H1 (cell line): ENCODE measurements at regions not wholly inside any gene's neighbourhood (a gene's known extent, or its start where the extent isn't known, plus 50 kb on each side); places are given as distances from the start of the nearest gene placed in this dataset.
A peak's percentile ranks its signal among the peaks of the same experiment; 100 is the strongest.

Experiments
- CTCF ChIA-PET: fragments of 300-600 bp; sonication (Branson Sonifier 250); formaldehyde crosslinking; loops from one replicate; lab custom pipeline; 2021; ENCODE audit not compliant: partially characterized antibody; lab: Charles Lee
- POLR2A ChIA-PET: fragments of 300-600 bp; sonication (Branson Sonifier 250); formaldehyde crosslinking; loops from one replicate; lab custom pipeline; 2021; ENCODE audit warnings: inconsistent platforms; ENCODE audit not compliant: partially characterized antibody; lab: Charles Lee
- DNase-seq, 2 experiments: peaks; one replicate each; pipeline versions ENCODE4 v3.0.0 to v3.0.0-alpha.2; 2010 to 2022; ENCODE audit warnings: low spot score in 2 of 2, low read depth in 1 of 2, mixed read lengths in 1 of 2
- FAIRE-seq: peaks from 2 replicates; lab custom pipeline; 2011; peaks lifted over from hg19 to GRCh38; lab: Jason Lieb, UNC
- H2AFZ ChIP-seq: 2 replicates; pipeline ENCODE4 v1.8.1; 2012; ENCODE audit warnings: low read length, inconsistent platforms
- H2AK5ac ChIP-seq: 2 replicates; pipeline ENCODE4 v1.6.1; 2013; ENCODE audit warnings: low read depth, low read length
- H2BK120ac ChIP-seq: replicated peaks from 2 replicates; pipeline ENCODE3; 2013; ENCODE audit warnings: low read depth, low read length, inconsistent platforms
- H2BK12ac ChIP-seq: 2 replicates; pipeline ENCODE4 v1.6.1; 2013; ENCODE audit warnings: low read depth, low read length
- H2BK15ac ChIP-seq: 2 replicates; pipeline ENCODE4 v1.6.1; 2013; ENCODE audit warnings: low read length
- H2BK20ac ChIP-seq: 2 replicates; pipeline ENCODE4 v1.6.1; 2013; ENCODE audit warnings: low read length
- H2BK5ac ChIP-seq: 2 replicates; pipeline ENCODE4 v1.6.1; 2013; ENCODE audit warnings: low read depth, low read length
- H3K14ac ChIP-seq: 2 replicates; pipeline ENCODE4 v1.6.1; 2013; ENCODE audit warnings: inconsistent platforms; ENCODE audit not compliant: insufficient read length
- H3K18ac ChIP-seq: 2 replicates; pipeline ENCODE4 v1.6.1; 2013; ENCODE audit warnings: low read length; ENCODE audit errors: extremely low read depth
- H3K23ac ChIP-seq: 2 replicates; pipeline ENCODE4 v1.6.1; 2013; ENCODE audit warnings: inconsistent platforms; ENCODE audit not compliant: insufficient read length
- H3K23me2 ChIP-seq: 2 replicates; pipeline ENCODE4 v1.6.1; 2013; ENCODE audit warnings: low read depth, low read length
- H3K27ac ChIP-seq: 2 replicates; pipeline ENCODE4 v1.6.1; 2011; ENCODE audit warnings: low read depth, low read length, inconsistent platforms
- H3K27me3 ChIP-seq, 4 experiments: replicated peaks in 1 of 4; 1 replicate in 1 of 4; 2 replicates in 3 of 4; pipeline versions ENCODE4 v1.6.1 to v1.8.1; 2011 to 2013; ENCODE audit warnings: low read length in 3 of 4, mild to moderate bottlenecking in 3 of 4, inconsistent platforms in 2 of 4, mixed read lengths in 2 of 4, moderate library complexity in 1 of 4; ENCODE audit not compliant: control insufficient read depth in 3 of 4, insufficient read depth in 3 of 4; ENCODE audit errors: extremely low read depth in 1 of 4
- H3K36me3 ChIP-seq, 4 experiments: 2 replicates each; pipeline versions ENCODE4 v1.6.1 to v1.8.1; 2011 to 2013; ENCODE audit warnings: mild to moderate bottlenecking in 4 of 4, low read length in 3 of 4, moderate library complexity in 2 of 4, control low read depth in 1 of 4, inconsistent platforms in 1 of 4; ENCODE audit not compliant: insufficient read depth in 4 of 4, control insufficient read depth in 2 of 4
- H3K4ac ChIP-seq: replicated peaks from 2 replicates; pipeline ENCODE3; 2013; ENCODE audit warnings: low read length, low read depth, mixed read lengths, inconsistent platforms; ENCODE audit not compliant: insufficient read length
- H3K4me1 ChIP-seq, 4 experiments: replicated peaks in 1 of 4; 1 replicate in 1 of 4; 2 replicates in 3 of 4; pipeline versions ENCODE4 v1.6.1 to v1.8.1; 2011 to 2013; ENCODE audit warnings: low read length in 3 of 4, inconsistent platforms in 2 of 4, mixed read lengths in 1 of 4; ENCODE audit not compliant: insufficient read depth in 4 of 4, control insufficient read depth in 3 of 4
- H3K4me2 ChIP-seq, 2 experiments: 2 replicates each; pipeline versions ENCODE4 v1.6.1 to v1.8.1; 2011 to 2013; ENCODE audit warnings: low read depth in 2 of 2, low read length in 2 of 2, control low read depth in 1 of 2, inconsistent platforms in 1 of 2, mild to moderate bottlenecking in 1 of 2; ENCODE audit not compliant: insufficient read depth in 1 of 2
- H3K4me3 ChIP-seq, 4 experiments: fragments of 200-600, 300-600 bp in 1 of 4; sonication (generic), shearing (Covaris generic), sonication (Bioruptor Twin) in 1 of 4; 2 replicates each; pipeline versions ENCODE4 v1.5.1 to v1.8.1; 2011 to 2016; ENCODE audit warnings: low read length in 4 of 4, low read depth in 3 of 4, control low read depth in 2 of 4, inconsistent platforms in 2 of 4, mild to moderate bottlenecking in 2 of 4, mixed read lengths in 1 of 4, moderate library complexity in 1 of 4; ENCODE audit not compliant: insufficient read depth in 2 of 4; ENCODE audit errors: extremely low read depth in 1 of 4
- H3K56ac ChIP-seq: replicated peaks from 2 replicates; pipeline ENCODE3; 2013; ENCODE audit warnings: low read depth, mild to moderate bottlenecking, mixed read lengths, low read length, inconsistent platforms; ENCODE audit not compliant: insufficient read length
- H3K79me1 ChIP-seq: 2 replicates; pipeline ENCODE4 v1.6.1; 2013; ENCODE audit warnings: low read depth, low read length, control low read depth
- H3K79me2 ChIP-seq, 2 experiments: 2 replicates each; pipeline versions ENCODE4 v1.6.1 to v1.8.1; 2012 to 2013; ENCODE audit warnings: low read length in 2 of 2, mild to moderate bottlenecking in 2 of 2, inconsistent platforms in 1 of 2; ENCODE audit not compliant: insufficient read depth in 2 of 2, control insufficient read depth in 1 of 2
- H3K9ac ChIP-seq, 4 experiments: replicated peaks in 1 of 4; 1 replicate in 1 of 4; 2 replicates in 3 of 4; pipeline versions ENCODE4 v1.6.1 to v1.8.1; 2011 to 2013; ENCODE audit warnings: low read depth in 3 of 4, low read length in 3 of 4, control low read depth in 2 of 4, mild to moderate bottlenecking in 2 of 4, moderate library complexity in 2 of 4, inconsistent platforms in 1 of 4; ENCODE audit errors: extremely low read depth in 1 of 4
- H3K9me3 ChIP-seq, 2 experiments: 2 replicates each; pipeline versions ENCODE4 v1.6.1 to v1.8.1; 2012 to 2013; ENCODE audit warnings: mild to moderate bottlenecking in 2 of 2, moderate library complexity in 2 of 2, control low read depth in 1 of 2, inconsistent platforms in 1 of 2, low read depth in 1 of 2, low read length in 1 of 2, mixed read lengths in 1 of 2; ENCODE audit not compliant: insufficient read depth in 2 of 2
- H4K20me1 ChIP-seq, 2 experiments: replicated peaks in 1 of 2; 2 replicates each; pipeline versions ENCODE3 to v1.8.1; 2011 to 2013; ENCODE audit warnings: inconsistent platforms in 2 of 2, low read length in 2 of 2, mild to moderate bottlenecking in 1 of 2; ENCODE audit not compliant: insufficient read depth in 2 of 2, control insufficient read depth in 1 of 2
- H4K5ac ChIP-seq: 2 replicates; pipeline ENCODE4 v1.6.1; 2013; ENCODE audit warnings: low read length, low read depth, mixed read lengths, inconsistent platforms; ENCODE audit not compliant: insufficient read length
- H4K8ac ChIP-seq: 2 replicates; pipeline ENCODE4 v1.8.0; 2013; ENCODE audit warnings: mild to moderate bottlenecking, moderate library complexity, low read length, inconsistent platforms; ENCODE audit not compliant: insufficient read depth; ENCODE audit errors: extremely low read depth
- H4K91ac ChIP-seq: replicated peaks from 2 replicates; pipeline ENCODE3; 2013; ENCODE audit warnings: low read length, mixed read lengths, inconsistent platforms; ENCODE audit not compliant: insufficient read length
- BACH1 ChIP-seq: IDR thresholded peaks from 2 replicates; pipeline ENCODE4 v1.6.1; 2012; ENCODE audit warnings: low read length, improper control_type of control experiment
- CTBP2 ChIP-seq: IDR thresholded peaks from 2 replicates; pipeline ENCODE4 v1.7.0; 2011; ENCODE audit warnings: borderline replicate concordance, mild to moderate bottlenecking, moderate library complexity, mixed read lengths, low read length; ENCODE audit not compliant: insufficient read depth, insufficient read length
- FOSL1 ChIP-seq: IDR thresholded peaks from 2 replicates; pipeline ENCODE4 v1.6.1; 2011; ENCODE audit warnings: mild to moderate bottlenecking, low read depth, low read length, moderate library complexity; ENCODE audit not compliant: insufficient read depth
- JUN ChIP-seq: IDR thresholded peaks from 2 replicates; pipeline ENCODE4 v1.6.1; 2011; ENCODE audit warnings: low read depth, mild to moderate bottlenecking, improper control_type of control experiment, low read length
- JUND ChIP-seq: IDR thresholded peaks from 2 replicates; pipeline ENCODE4 v1.6.1; 2011; ENCODE audit warnings: mild to moderate bottlenecking, improper control_type of control experiment, low read length
- MAFK ChIP-seq: IDR thresholded peaks from 2 replicates; pipeline ENCODE4 v1.6.1; 2012; ENCODE audit warnings: low read depth, mild to moderate bottlenecking, improper control_type of control experiment, low read length
- NANOG ChIP-seq: IDR thresholded peaks from 2 replicates; pipeline ENCODE4 v1.6.1; 2011; ENCODE audit warnings: low read length, low read depth, mild to moderate bottlenecking, inconsistent platforms; ENCODE audit not compliant: insufficient read depth, poor library complexity, severe bottlenecking
- SP2 ChIP-seq: IDR thresholded peaks from 2 replicates; pipeline ENCODE4 v1.6.1; 2012; ENCODE audit warnings: mild to moderate bottlenecking, low read length, inconsistent platforms
- TAF7 ChIP-seq: optimal IDR thresholded peaks from 2 replicates; pipeline ENCODE3; 2011; ENCODE audit warnings: low read depth, mild to moderate bottlenecking, inconsistent platforms, low read length, moderate library complexity, borderline replicate concordance
- TBP ChIP-seq: IDR thresholded peaks from 2 replicates; pipeline ENCODE4 v1.6.1; 2011; ENCODE audit warnings: low read depth, low read length, improper control_type of control experiment
- TCF12 ChIP-seq: IDR thresholded peaks from 2 replicates; pipeline ENCODE4 v1.6.1; 2011; ENCODE audit warnings: low read depth, mild to moderate bottlenecking, low read length
- WGBS, 2 experiments: shearing (Covaris generic) in 1 of 2; methylation state at CpG; one replicate each; pipeline versions ENCODE4 v1.1.6 to v1.1.7; 2013 to 2015; ENCODE audit warnings: low lambda C conversion rate in 2 of 2, mixed read lengths in 2 of 2, inconsistent platforms in 1 of 2, low coverage in 1 of 2, missing lambda C conversion rate in 1 of 2; ENCODE audit not compliant: insufficient replicate concordance in 2 of 2, insufficient coverage in 1 of 2, insufficient read length in 1 of 2; ENCODE audit errors: extremely low coverage in 1 of 2, missing lambda C conversion rate in 1 of 2; 5-methylcytosine and 5-hydroxymethylcytosine counted together
- TF ChIP-seq, protein P1 (sequence below), 3 experiments: IDR thresholded peaks; 1 replicate in 2 of 3; 2 replicates in 1 of 3; pipeline versions ENCODE4 v1.5.1 to v1.6.1; 2011; ENCODE audit warnings: low read length in 3 of 3, mild to moderate bottlenecking in 3 of 3, inconsistent platforms in 2 of 3, low read depth in 1 of 3, moderate library complexity in 1 of 3; ENCODE audit not compliant: insufficient read depth in 1 of 3; ENCODE audit errors: control extremely low read depth in 1 of 3

DNA sequence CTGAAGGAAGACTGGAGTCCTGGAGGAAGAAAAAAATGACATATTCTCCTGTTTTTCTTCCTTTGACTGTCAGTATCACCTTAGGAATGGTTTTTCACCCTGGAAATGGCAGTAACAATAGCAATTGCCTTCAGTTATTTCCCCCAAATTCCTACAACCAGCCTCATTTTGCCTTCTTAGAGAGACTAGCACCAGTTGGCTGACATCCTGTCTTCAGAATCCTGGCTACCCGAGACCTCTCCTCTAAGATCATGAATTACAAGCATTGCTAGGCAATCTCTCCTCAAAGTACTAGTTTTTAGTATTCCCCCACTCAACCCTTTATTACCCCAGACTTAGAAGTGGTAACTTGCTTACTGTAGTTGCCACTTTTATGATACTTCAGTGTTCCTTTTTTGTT is 53.4 kb downstream of the TAS2R16 start:
- Histone ChIP-seq H2BK120ac (no peak overlapping the region), H3K4me2 (no peak overlapping the region), H2AFZ (peak overlapping the region; percentile 94)
- TF ChIP-seq TAF7 = no peak
- TF ChIP-seq JUN = no peak
- TF ChIP-seq MAFK = no peak
- TF ChIP-seq, protein P1, sequence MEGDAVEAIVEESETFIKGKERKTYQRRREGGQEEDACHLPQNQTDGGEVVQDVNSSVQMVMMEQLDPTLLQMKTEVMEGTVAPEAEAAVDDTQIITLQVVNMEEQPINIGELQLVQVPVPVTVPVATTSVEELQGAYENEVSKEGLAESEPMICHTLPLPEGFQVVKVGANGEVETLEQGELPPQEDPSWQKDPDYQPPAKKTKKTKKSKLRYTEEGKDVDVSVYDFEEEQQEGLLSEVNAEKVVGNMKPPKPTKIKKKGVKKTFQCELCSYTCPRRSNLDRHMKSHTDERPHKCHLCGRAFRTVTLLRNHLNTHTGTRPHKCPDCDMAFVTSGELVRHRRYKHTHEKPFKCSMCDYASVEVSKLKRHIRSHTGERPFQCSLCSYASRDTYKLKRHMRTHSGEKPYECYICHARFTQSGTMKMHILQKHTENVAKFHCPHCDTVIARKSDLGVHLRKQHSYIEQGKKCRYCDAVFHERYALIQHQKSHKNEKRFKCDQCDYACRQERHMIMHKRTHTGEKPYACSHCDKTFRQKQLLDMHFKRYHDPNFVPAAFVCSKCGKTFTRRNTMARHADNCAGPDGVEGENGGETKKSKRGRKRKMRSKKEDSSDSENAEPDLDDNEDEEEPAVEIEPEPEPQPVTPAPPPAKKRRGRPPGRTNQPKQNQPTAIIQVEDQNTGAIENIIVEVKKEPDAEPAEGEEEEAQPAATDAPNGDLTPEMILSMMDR (IDR thresholded peaks at IDR 0.05; ENCODE audit: control extremely low read depth in 1 of 3, insufficient read depth in 1 of 3, low read depth in 1 of 3, low read length in 3 of 3) = no peak
- TF ChIP-seq TBP = no peak
- no peak for TF ChIP-seq BACH1
- no peak for TF ChIP-seq SP2
- no peak for TF ChIP-seq CTBP2
- TF ChIP-seq FOSL1 = no peak
- no peak for TF ChIP-seq JUND
- no peak for TF ChIP-seq NANOG
- TF ChIP-seq TCF12 = no peak

More for the DNA sequence above, 53.4 kb downstream of the TAS2R16 start:
- FAIRE-seq = no peak
- Histone ChIP-seq H3K56ac (no peak overlapping the region), H3K4me1 (no peaks in the 10 kb centered on the region; a peak in 1 of 7 replicates), H3K4ac (no peak overlapping the region), H3K27ac (no peak overlapping the region), H4K91ac (no peak overlapping the region), H3K18ac (no peak overlapping the region), H2BK12ac (no peak overlapping the region), H3K79me2 (no peaks in the 10 kb centered on the region), H4K8ac (no peak overlapping the region), H3K27me3 (no peaks in the 10 kb centered on the region), H4K5ac (no peak overlapping the region), H2BK5ac (no peak overlapping the region), H2AK5ac (no peak overlapping the region), H3K36me3 (no peaks in the 10 kb centered on the region), H3K23me2 (no peaks in the 10 kb centered on the region), H3K9me3 (no peaks in the 10 kb centered on the region), H4K20me1 (no peaks in the 10 kb centered on the region), H3K4me3 (no peak overlapping the region), H3K9ac (no peak overlapping the region), H3K79me1 (no peaks in the 10 kb centered on the region), H2BK15ac (no peak overlapping the region), H2BK20ac (no peak overlapping the region), H3K14ac (no peak overlapping the region), H3K23ac (no peak overlapping the region)
- CTCF ChIA-PET = interaction anchor here (1.0 to 1.2 kb wide), 2 partner anchors 141 to 254 kb away, joined by 4 to 6 read pairs; no protein-coding TSS in a partner anchor
- no peak for DNase-seq
- POLR2A ChIA-PET = interaction anchor here (1.4 kb wide), 1 partner anchor 14 kb away, joined by 3 read pairs; no protein-coding TSS in a partner anchor
- WGBS, 2 experiments = 64% methylated on average over 1 of the region's 1 CpG; no CpG with 5 or more reads in 1 of the 2 experiments
